SU-DHL-6 (cell line): ENCODE measurements at regions not wholly inside any gene's neighbourhood (a gene's known extent, or its start where the extent isn't known, plus 50 kb on each side); places are given as distances from the start of the nearest gene placed in this dataset.

Experiments used
- H2AFZ ChIP-seq: fragments of 200-600 bp; sonication (generic); 2 replicates; pipeline ENCODE4 v1.6.1; 2014; ENCODE audit warnings: low read depth, mild to moderate bottlenecking, moderate library complexity, mixed read lengths, antibody characterized with exemption, low read length; ENCODE audit not compliant: severe bottlenecking
- H3F3A ChIP-seq: fragments of 200-600 bp; shearing (Covaris generic); 2 replicates; pipeline ENCODE4 v1.6.0; 2016; ENCODE audit warnings: antibody characterized with exemption, mild to moderate bottlenecking; ENCODE audit not compliant: insufficient read depth
- H3K27ac ChIP-seq: fragments of 200-600 bp; sonication (generic); 2 replicates; pipeline ENCODE4 v1.5.1; 2016; ENCODE audit warnings: low read depth, mild to moderate bottlenecking, low read length, moderate library complexity, mixed read lengths
- H3K27me3 ChIP-seq: fragments of 200-600 bp; sonication (generic), shearing (Covaris generic); 2 replicates; pipeline ENCODE4 v1.6.0; 2014; ENCODE audit warnings: mild to moderate bottlenecking, low read length
- H3K36me3 ChIP-seq: fragments of 200-600 bp; sonication (generic); 2 replicates; pipeline ENCODE4 v1.6.1; 2014; ENCODE audit warnings: mild to moderate bottlenecking, low read length, mixed read lengths
- H3K4me2 ChIP-seq: fragments of 300-600, 200-600 bp; shearing (Covaris generic), sonication (generic); 2 replicates; pipeline ENCODE4 v1.6.0; 2014; ENCODE audit warnings: low read length, low read depth, mild to moderate bottlenecking; ENCODE audit not compliant: poor library complexity, severe bottlenecking
- H3K4me3 ChIP-seq: fragments of 200-600 bp; sonication (generic); 2 replicates; pipeline ENCODE4 v1.5.1; 2014; ENCODE audit warnings: antibody characterized with exemption, low read length, mild to moderate bottlenecking, mixed read lengths; ENCODE audit not compliant: insufficient read depth, poor library complexity, severe bottlenecking
- H3K79me2 ChIP-seq: fragments of 200-600 bp; sonication (generic); 2 replicates; pipeline ENCODE4 v1.6.1; 2014; ENCODE audit warnings: mild to moderate bottlenecking, low read length, moderate library complexity; ENCODE audit not compliant: insufficient read depth
- H3K9ac ChIP-seq: fragments of 200-600 bp; sonication (generic); 2 replicates; pipeline ENCODE4 v1.7.0; 2014; ENCODE audit warnings: mild to moderate bottlenecking, low read length
- H3K9me2 ChIP-seq: fragments of 200-600 bp; sonication (generic); replicated peaks from 2 replicates; pipeline ENCODE4 v1.6.1; 2014; ENCODE audit warnings: low read length; ENCODE audit not compliant: insufficient read depth
- H3K9me3 ChIP-seq: fragments of 200-600 bp; sonication (generic); 2 replicates; pipeline ENCODE4 v1.6.1; 2014; ENCODE audit warnings: low read length, mixed read lengths; ENCODE audit not compliant: insufficient read depth
- H4K20me1 ChIP-seq: fragments of 200-600 bp; sonication (generic); 2 replicates; pipeline ENCODE4 v1.6.1; 2014; ENCODE audit warnings: low read depth, mild to moderate bottlenecking, antibody characterized with exemption, low read length, moderate library complexity, mixed read lengths
- EZH2phosphoT487 ChIP-seq: fragments of 200-600 bp; sonication (generic), shearing (Covaris generic); conservative IDR thresholded peaks from 2 replicates; pipeline ENCODE4 v1.6.1; 2018; ENCODE audit warnings: mild to moderate bottlenecking, antibody characterized with exemption, low read length, moderate library complexity, mixed read lengths
- TF ChIP-seq, protein P1 (sequence below): fragments of 200-600 bp; sonication (generic); IDR thresholded peaks from one replicate; pipeline ENCODE4 v1.5.1; 2017; ENCODE audit warnings: antibody characterized with exemption, mild to moderate bottlenecking, low read length, moderate library complexity; ENCODE audit not compliant: insufficient read depth, poor library complexity, severe bottlenecking

DNA sequence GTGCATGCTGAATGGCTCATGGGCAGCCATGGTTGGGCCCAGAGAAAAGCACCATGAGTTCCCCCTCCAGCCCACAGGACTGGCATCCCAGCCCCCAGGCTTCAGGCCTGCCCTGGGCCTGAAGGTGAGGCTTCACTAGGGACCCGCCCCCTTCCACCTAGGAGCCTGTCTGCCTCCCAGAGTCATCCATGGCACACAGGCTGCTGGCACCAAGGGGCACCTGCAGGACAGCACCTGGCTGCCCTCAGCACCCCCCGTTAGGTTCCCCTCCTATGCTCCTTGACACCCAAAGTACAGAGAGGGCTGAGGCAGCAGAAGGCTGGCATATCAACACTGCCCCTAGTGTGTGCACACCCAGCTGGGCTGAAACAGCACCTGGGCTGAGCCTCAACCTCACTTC, 566.7 kb upstream of the PCDH7 start:
- TF ChIP-seq EZH2phosphoT487 = no peak
- TF ChIP-seq, protein P1, sequence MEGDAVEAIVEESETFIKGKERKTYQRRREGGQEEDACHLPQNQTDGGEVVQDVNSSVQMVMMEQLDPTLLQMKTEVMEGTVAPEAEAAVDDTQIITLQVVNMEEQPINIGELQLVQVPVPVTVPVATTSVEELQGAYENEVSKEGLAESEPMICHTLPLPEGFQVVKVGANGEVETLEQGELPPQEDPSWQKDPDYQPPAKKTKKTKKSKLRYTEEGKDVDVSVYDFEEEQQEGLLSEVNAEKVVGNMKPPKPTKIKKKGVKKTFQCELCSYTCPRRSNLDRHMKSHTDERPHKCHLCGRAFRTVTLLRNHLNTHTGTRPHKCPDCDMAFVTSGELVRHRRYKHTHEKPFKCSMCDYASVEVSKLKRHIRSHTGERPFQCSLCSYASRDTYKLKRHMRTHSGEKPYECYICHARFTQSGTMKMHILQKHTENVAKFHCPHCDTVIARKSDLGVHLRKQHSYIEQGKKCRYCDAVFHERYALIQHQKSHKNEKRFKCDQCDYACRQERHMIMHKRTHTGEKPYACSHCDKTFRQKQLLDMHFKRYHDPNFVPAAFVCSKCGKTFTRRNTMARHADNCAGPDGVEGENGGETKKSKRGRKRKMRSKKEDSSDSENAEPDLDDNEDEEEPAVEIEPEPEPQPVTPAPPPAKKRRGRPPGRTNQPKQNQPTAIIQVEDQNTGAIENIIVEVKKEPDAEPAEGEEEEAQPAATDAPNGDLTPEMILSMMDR = no peak
- Histone ChIP-seq H4K20me1 (no peaks in the 10 kb centered on the region), H3K9me2 (no peaks in the 10 kb centered on the region), H3K9me3 (no peaks in the 10 kb centered on the region), H3K27ac (no peak overlapping the region), H3K79me2 (no peaks in the 10 kb centered on the region), H3K4me3 (no peak overlapping the region), H3F3A (no peaks in the 10 kb centered on the region), H3K4me2 (no peak overlapping the region), H3K27me3 (no peaks in the 10 kb centered on the region), H3K9ac (no peak overlapping the region), H2AFZ (peak overlapping the region; percentile 48), H3K36me3 (no peaks in the 10 kb centered on the region)

DNA sequence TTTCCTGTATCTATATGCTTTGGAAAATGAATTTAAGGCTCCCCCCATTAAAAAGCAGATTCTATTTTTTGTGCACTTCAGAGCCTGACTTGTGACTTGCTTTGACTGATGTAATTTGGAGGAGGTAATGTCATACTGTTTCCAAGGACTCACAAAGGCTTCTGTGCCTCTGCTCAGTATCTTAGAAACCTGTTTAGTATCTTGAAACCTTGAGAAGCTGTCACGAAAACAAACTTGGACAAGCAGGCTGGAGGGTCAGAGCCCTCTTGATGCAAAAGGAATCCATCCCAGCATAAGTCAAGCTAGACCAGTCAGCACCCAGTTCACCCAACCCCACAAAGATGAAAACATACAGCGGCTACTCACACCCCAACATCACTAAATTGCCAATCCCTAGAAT, 560.0 kb upstream of the PCDH7 start:
- Histone ChIP-seq H3K27ac (no peak overlapping the region), H3K9me3 (no peaks in the 10 kb centered on the region), H3K9me2 (no peaks in the 10 kb centered on the region), H3K4me2 (no peak overlapping the region), H4K20me1 (no peaks in the 10 kb centered on the region), H3K9ac (no peak overlapping the region), H3K27me3 (no peaks in the 10 kb centered on the region), H3K36me3 (no peaks in the 10 kb centered on the region), H3K79me2 (no peaks in the 10 kb centered on the region), H2AFZ (peak overlapping the region; percentile 65), H3K4me3 (no peak overlapping the region), H3F3A (no peaks in the 10 kb centered on the region)
- TF ChIP-seq, protein P1 = no peak
- TF ChIP-seq EZH2phosphoT487 = no peak

DNA sequence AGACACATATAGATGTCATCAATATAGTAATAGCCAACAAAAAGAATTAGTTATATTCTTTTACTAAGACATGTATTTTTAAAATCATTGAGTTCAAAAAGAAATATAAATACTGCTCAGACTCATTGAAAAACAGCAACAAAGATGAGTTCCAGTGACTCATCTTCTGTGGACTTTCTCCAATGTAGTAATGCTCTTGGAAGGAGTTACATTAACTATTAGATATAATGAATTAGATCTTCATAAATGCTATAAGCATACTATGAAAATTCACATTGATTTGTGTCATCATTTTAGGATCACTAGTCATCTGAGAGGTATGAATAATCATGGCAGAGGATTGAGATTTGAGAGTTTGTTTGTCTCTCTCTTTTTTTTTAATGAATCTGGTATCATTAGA, 547.8 kb upstream of the PCDH7 start:
- TF ChIP-seq EZH2phosphoT487 = no peak
- TF ChIP-seq, protein P1 = no peak
- H3K27ac ChIP-seq = no peak overlapping the region
- H3K4me3 ChIP-seq = no peak overlapping the region
- no peaks in the 10 kb centered on the region for H4K20me1 ChIP-seq
- no peaks in the 10 kb centered on the region for H3K9me2 ChIP-seq
- no peak overlapping the region for H3K4me2 ChIP-seq
- no peaks in the 10 kb centered on the region for H3K79me2 ChIP-seq
- no peak overlapping the region for H3K9ac ChIP-seq
- H3K9me3 ChIP-seq = 0 out of 2 replicates have a peak, but pooled peaks cover 6% of the 10 kb centered on the region
- no peaks in the 10 kb centered on the region for H3K27me3 ChIP-seq
- H3F3A ChIP-seq = no peaks in the 10 kb centered on the region
- H2AFZ ChIP-seq = no peak overlapping the region
- H3K36me3 ChIP-seq = no peaks in the 10 kb centered on the region
